ENCODE measurements at regions not wholly inside any gene's neighbourhood (a gene's known extent, or its start where the extent isn't known, plus 50 kb on each side); places are given as distances from the start of the nearest gene placed in this dataset.

GRCh38 chr9:69963803-69964202, 79.8 kb upstream of the MAMDC2 start:
- Mint-ChIP-seq H3K4me3 (no peak overlapping the region), H3K36me3 (no peaks in the 10 kb centered on the region), H3K27me3 (ENCODE audit: low read depth in 3 of 3) (peaks cover 0 to 5% (median 3%) of the 10 kb centered on the region in 3 donors), H3K9me3 (no peaks in the 10 kb centered on the region), H3K4me1 (no peaks in the 10 kb centered on the region), H3K27ac (no peak overlapping the region)
- Histone ChIP-seq H2AFZ (ENCODE audit: insufficient read depth, low read depth, low read length, poor library complexity, severe bottlenecking) (no peak overlapping the region), H3K27ac (ENCODE audit: low read depth in 1 of 2, low read length in 2 of 2) (no peak overlapping the region), H4K20me1 (ENCODE audit: insufficient read depth, low read length) (no peaks in the 10 kb centered on the region), H3K4me2 (replicated peaks; ENCODE audit: extremely low read depth, low read length, poor library complexity, severe bottlenecking) (no peak overlapping the region), H3K9me3 (replicated peaks in 1 of 2; ENCODE audit: control insufficient read depth in 1 of 2, insufficient read depth in 1 of 2, low read length in 2 of 2) (no peaks in the 10 kb centered on the region), H3K4me3 (replicated peaks in 1 of 3; ENCODE audit: low read depth in 2 of 3, low read length in 3 of 3) (no peak overlapping the region), H3K36me3 (replicated peaks in 1 of 2; ENCODE audit: control insufficient read depth in 1 of 2, insufficient read depth in 2 of 2, low read length in 2 of 2) (no peaks in the 10 kb centered on the region), H3K27me3 (ENCODE audit: control insufficient read depth in 2 of 2, insufficient read depth in 2 of 2, low read length in 2 of 2) (no peaks in the 10 kb centered on the region), H3K4me1 (ENCODE audit: control insufficient read depth in 1 of 2, insufficient read depth in 2 of 2, low read length in 2 of 2) (no peaks in the 10 kb centered on the region), H3K9ac (ENCODE audit: insufficient read depth, low read length, poor library complexity, severe bottlenecking) (no peak overlapping the region), H3K79me2 (ENCODE audit: insufficient read depth, low read length) (no peaks in the 10 kb centered on the region)
- no peak for TF ChIP-seq CTCF (IDR thresholded peaks at IDR 0.05)
- no peak for DNase-seq
- WGBS (ENCODE audit: insufficient coverage) = 84% methylated on average over 7 of the region's 9 CpGs
- intact Hi-C loops (cut with micrococcal nuclease) = no loop called here

- H2AFZ ChIP-seq (ENCODE audit: insufficient read depth, low read depth, low read length, poor library complexity, severe bottlenecking) = no peak overlapping the region
- no peaks in the 10 kb centered on the region for H3K79me2 ChIP-seq (ENCODE audit: insufficient read depth, low read length)
- TF ChIP-seq CTCF (IDR thresholded peaks at IDR 0.05) = no peak
- no peak overlapping the region for H3K9ac ChIP-seq (ENCODE audit: insufficient read depth, low read length, poor library complexity, severe bottlenecking)
- WGBS (ENCODE audit: insufficient coverage) = 100% methylated on average over 1 of the region's 1 CpG
- H3K4me1 Mint-ChIP-seq = no peaks in the 10 kb centered on the region
- intact Hi-C loops (cut with micrococcal nuclease) = no loop called here
- H3K36me3 ChIP-seq (replicated peaks in 1 of 2; ENCODE audit: control insufficient read depth in 1 of 2, insufficient read depth in 2 of 2, low read length in 2 of 2) = no peaks in the 10 kb centered on the region
- no peaks in the 10 kb centered on the region for H3K27me3 ChIP-seq (ENCODE audit: control insufficient read depth in 2 of 2, insufficient read depth in 2 of 2, low read length in 2 of 2)
- no peak overlapping the region for H3K4me3 ChIP-seq (replicated peaks in 1 of 3; ENCODE audit: low read depth in 2 of 3, low read length in 3 of 3)
- H3K27me3 Mint-ChIP-seq (ENCODE audit: low read depth in 3 of 3) = peaks cover 0 to 5% (median 3%) of the 10 kb centered on the region in 3 donors
- H3K27ac Mint-ChIP-seq = no peak overlapping the region
- no peaks in the 10 kb centered on the region for H3K9me3 ChIP-seq (replicated peaks in 1 of 2; ENCODE audit: control insufficient read depth in 1 of 2, insufficient read depth in 1 of 2, low read length in 2 of 2)
- no peak overlapping the region for H3K4me2 ChIP-seq (replicated peaks; ENCODE audit: extremely low read depth, low read length, poor library complexity, severe bottlenecking)
- H3K4me1 ChIP-seq (ENCODE audit: control insufficient read depth in 1 of 2, insufficient read depth in 2 of 2, low read length in 2 of 2) = no peaks in the 10 kb centered on the region
- DNase-seq = no peak
- no peaks in the 10 kb centered on the region for H3K36me3 Mint-ChIP-seq
- no peak overlapping the region for H3K27ac ChIP-seq (ENCODE audit: low read depth in 1 of 2, low read length in 2 of 2)
- H3K4me3 Mint-ChIP-seq = no peak overlapping the region
- no peaks in the 10 kb centered on the region for H4K20me1 ChIP-seq (ENCODE audit: insufficient read depth, low read length)
- no peaks in the 10 kb centered on the region for H3K9me3 Mint-ChIP-seq
These were observed 79.2 kb upstream of the MAMDC2 start for GRCh38 chr9:69964446-69964845.

Data from CD14-positive monocyte (primary cell).